NOMO-1 (cell line): ENCODE measurements at regions not wholly inside any gene's neighbourhood (a gene's known extent, or its start where the extent isn't known, plus 50 kb on each side); places are given as distances from the start of the nearest gene placed in this dataset.
"Not testable (repeated sequence)": the region's sequence is repeated elsewhere in the genome, so short reads cannot be mapped to it uniquely, and the experiment has no call there.

ENCODE experiments used
- DNase-seq, 2 experiments: peaks; one replicate each; lab custom pipeline; 2025; ENCODE audit not compliant: unreplicated experiment in 2 of 2; lab: John Stamatoyannopoulos, UW

DNA sequence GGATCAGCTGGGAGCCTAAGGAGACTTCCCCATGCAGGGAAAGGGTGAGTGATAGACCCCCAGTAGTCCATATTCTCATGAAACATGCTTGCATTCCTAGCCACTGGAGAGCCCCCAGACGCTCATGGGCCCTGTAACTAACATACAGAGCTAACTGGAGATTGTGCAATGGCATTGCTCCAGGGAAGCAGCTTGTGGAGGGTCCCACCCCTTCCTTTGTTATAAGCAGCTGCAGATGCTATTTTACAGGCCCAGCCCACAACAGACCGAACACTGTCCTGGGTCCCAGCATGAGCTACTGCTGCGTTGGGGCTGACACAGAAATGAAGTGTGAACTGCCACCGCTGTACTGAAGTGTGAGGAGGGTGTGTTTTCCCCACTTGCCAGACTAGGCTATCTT lies 1465.7 kb upstream of the DIAPH2 start:
- no peak for DNase-seq

DNA sequence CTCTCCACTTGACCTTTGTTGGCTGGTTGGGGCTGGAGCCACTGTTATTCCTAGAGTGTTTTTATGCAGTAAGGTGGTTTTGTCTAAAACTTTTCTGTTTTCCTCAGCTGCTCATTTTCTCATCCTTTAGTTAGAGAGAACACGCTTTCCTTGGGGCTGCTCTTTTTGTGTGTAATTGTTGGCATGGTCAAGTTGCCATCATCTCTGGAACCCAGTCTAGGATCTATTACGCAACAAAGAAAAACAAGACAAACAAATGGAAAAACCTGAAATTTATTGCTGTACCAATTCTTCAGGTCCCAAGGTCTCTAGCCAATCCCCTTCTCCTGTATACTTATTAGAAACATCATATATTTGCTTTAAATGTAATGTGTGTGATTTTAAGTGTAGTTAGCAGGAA lies 1436.3 kb upstream of the DIAPH2 start:
- no peak for DNase-seq

DNA sequence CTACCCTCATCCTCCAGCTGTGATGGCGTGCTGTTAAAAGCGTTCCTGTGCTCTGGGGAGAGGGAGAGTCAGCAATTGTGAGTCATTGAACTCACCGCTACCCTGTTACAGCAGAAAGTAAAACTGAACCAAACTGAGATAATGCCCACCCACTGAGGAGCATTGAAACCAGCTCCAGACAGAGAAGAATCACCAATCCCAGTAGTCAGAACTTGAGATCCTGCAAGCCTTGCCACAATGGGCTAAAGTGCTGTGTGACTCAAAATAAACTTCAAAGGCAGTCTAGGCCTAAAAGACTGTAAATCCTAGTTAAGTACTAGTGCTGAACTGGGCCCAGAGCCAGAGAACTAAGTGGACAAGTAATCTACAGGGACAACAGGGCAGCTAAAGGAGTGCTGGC lies 1394.2 kb upstream of the DIAPH2 start:
- DNase-seq, result no peak

DNA sequence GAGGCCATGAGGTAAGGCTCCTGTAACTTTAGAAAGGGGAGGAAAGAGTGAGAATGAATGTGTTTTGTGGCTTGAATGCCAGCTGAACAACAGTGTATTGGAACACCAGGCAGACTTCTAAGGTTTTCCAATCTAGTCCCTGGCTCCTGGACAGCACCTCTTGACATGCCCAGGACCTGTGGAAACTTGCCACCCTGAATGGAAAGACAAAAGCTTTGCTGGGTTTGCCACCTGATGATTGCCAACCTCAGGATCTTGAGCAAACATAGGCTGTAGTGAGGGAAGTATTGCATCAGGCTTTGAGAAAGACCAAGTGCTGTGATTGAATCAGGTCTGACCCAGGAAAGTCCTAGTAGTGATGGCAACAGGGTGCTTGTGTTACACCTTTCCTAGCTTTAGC lies 1393.1 kb upstream of the DIAPH2 start:
- no peak for DNase-seq

DNA sequence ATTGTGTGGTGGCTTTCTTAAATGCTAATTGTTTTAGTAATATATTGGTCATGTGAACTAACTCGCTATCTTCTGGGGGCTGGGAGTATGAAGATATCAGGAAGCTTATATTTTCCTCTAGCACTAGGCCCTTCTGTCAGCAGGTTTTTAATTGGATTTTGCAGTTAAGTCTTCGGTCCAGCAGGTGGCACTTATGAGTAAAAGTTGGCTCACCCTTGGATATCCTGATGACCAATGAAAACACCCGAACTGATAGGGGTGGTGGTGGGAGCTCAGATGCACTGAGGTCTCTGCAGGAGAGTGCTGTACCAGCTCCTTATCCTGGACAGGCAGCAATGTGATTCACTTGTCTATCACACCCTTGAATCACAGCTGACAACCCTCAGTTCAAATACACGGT lies 1365.8 kb upstream of the DIAPH2 start:
- DNase-seq, result no peak

DNA sequence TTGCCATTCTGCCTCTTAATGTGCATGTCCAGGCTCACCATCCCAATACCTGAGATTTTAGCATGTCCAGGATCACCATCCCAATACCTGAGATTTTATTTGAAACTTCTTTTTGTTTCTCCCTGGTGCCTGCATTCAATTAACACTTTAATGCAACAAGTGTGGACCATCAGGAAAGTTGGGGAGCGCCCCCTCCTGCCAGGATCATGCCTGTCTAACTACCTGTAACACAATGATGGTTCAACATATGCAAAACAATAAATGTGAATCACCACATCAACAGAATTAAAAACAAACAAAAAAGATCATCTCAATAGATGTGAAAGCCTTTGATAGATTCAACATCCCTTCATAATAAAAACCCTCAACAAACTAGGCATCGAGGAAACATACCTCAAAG lies 1359.5 kb upstream of the DIAPH2 start:
- DNase-seq, result no peak

DNA sequence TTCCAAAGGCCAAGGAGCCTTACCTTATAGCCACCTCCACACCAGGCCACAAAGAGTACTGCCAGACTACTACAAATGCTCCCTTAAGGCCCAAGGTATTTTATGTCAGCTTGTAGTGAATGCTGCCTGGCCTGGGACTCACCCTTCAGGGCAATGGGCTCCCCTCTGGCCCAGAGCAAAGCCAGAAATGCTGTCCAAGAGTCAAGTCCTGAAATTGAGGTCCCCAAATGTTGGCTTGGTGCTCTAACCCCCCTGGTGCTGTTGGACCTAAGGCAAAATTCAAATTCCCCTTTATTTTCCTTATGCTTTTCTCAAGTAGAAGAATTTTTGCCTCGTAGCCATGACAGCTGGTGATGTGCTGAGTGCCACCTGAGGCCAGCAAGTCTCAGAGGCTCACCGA lies 1354.3 kb upstream of the DIAPH2 start:
- no peak for DNase-seq

DNA sequence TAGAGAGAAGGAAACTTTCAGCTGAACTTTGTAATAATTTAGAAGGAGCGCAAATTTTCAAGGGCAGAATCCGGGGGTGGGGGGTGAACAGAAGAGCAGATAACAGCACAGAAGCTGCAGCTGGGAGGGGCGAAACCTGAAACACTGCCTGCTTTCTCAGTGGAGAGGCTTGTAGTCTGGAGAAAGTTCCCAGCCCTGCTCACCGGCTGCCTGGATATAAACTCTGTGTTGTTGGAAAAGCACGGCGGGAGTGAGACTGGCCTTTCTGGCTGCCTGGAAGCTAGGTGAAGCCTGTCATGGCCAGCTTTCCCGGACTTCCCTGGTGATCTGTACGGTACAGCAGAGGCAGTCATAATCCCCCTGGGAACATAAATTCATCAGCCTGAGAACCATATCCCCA lies 1352.1 kb upstream of the DIAPH2 start:
- DNase-seq, result no peak

DNA sequence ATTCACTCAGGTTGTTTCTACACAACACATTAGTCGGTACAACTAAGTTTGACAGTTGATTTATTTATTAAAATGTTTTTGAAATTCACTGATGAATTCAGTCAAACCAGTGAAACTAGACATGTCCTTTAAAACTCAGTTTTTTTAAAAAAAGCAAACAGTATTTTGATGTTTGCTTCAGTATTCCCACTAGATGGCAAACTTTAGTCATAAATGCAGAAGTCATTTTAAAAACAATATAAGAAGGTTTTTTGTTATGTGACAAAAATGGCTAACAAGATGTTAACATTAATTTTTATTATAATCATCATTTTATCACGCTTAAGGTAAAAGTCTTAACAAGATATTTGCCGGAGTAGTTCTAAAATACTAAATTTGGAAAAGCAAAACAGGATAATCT lies 1337.8 kb upstream of the DIAPH2 start:
- DNase-seq, result peak in 1 of 2 experiments; percentile 4

DNA sequence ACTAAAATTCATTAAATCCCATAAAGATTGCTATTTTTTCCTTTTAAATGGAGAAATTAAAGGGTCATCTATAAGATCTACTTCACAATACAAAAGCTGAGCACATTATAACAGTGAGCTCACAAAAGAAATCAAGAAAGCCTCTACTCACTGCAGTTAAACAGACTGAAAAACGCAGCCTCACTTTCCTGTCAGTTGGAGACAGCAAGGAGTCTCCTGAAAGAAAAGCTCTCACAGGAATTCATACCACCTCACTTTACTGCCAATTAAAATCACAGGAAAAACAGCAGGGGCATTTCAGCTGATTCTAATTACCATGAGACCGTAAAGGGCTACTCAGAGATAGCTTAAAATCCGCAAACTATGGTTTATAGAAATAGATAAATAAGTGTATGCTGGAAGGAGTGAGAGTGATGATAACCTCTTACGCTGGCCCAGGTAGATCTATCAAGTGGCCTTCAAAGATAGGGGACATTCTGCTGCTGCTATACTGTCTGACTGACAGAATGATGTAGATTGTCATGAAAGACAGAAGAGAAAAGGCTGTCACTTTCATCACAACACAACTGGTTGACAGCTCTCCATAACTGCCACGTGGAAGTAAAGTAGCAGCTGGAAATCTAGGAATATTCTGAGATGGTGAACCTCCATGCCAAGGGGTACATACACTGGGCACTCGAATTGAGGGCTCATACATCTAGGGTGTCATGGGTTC lies 1333.7 kb upstream of the DIAPH2 start:
- no peak for DNase-seq

DNA sequence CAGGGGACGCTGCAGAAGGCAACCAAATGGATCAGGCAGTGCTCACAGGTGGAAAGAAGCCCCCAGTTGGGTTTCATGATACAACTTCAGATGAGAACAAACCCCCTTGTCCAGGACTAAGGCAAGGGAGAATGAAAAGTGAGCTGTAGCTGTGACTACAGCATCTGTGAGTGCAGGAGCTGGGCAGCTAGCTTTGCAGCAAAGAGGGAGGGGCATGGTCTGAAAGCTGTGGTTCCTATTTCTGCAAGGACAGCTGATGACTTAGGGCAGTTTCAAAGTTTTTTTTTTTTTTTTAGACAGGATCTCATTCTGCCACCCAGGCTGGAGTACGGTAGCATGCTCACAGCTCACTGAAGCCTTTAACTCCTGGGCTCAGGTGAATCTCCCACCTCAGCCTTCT lies 1317.4 kb upstream of the DIAPH2 start:
- DNase-seq, result no peak

DNA sequence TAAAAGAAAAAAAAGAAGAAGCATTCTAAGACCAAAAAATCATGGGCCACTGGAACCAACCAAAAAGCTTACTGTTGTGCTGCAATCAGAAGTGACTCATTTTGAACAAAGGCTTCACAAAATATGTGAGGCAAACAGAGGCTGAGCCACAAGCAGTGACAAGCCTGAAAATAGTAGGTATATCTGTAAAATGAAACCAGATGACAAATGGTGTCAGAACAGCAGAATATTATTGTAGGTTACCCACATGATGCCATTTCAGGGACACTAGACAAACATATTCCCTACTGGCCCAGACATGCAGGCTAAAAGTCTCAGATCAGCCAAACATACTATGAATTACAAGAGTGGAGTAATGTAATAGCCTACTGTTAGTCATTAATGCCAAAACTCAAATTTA lies 1301.8 kb upstream of the DIAPH2 start:
- no peak for DNase-seq

DNA sequence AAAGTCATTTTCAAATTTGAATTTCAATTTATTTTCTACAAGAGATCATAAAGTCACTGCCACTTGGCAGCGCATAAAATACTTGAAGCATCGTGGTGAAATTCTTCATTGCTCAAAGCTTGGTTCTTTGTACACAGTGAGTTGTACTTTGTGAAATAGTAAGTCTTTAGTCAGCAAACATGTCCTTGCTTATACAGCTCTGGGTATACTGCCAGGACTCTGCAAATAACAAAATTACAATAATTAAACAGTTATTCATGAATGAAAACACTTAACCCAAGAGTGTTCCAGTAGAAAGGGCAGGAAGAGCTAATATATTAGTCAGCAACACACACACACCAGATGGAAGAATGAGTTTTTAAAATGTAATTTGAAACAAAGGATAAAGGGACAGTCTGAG lies 1300.9 kb upstream of the DIAPH2 start:
- no peak for DNase-seq

DNA sequence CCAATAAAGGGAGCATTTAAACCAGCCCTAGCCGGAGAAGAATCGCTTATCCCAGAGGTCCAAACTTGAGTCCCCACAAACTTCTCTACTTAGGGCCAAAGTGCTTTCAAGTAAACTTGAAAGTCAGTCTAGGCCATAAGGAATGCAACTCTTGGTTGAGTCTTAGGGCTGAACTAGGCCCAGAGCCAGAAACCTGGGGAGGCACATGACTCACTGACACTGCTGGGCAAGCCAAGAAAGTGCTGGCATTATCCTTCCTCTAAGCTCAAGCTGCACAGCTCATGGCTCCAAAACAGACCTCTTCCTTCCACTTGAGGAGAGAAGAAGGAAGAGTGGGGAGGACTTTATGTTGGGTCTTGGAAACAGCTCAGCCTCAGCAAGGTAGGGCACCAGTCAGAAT lies 1257.3 kb upstream of the DIAPH2 start:
- no peak for DNase-seq

DNA sequence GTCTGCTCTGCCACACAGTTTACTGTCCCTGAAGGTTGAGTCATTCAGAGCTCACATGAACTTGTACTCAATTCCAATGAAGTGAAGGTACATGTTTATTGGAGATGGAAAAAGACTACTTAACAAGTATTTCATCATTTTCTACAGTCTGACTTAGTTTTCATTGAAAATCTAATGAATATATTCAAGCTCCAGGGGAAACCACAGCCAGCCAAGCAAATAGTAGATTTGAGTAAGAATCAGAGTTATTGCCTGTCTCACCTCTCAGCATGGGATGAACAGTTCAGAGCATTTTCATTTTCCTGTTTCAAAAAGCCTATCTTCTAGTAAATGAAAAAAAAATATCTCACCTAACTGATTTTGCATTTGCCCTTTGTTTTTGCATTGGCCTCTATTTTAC lies 1249.4 kb upstream of the DIAPH2 start:
- no peak for DNase-seq

DNA sequence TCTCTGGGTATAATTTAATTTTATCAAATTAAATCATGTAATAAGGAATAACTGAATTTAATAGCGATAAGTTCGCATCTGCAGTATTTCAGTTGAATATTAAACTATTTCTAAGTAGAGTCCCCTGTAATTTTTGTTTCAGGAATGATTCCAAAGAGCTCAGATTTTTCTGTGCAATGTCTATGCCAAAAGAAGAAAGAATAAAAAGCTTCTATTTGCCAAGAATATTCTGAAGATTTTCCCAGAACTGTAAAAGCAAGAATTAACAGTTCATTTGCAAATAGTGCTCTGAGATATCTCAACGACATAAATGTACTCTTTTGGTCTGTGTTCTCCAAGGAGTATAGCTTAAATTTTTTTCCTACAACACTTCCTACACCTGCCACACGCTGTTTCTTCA lies 1242.8 kb upstream of the DIAPH2 start:
- DNase-seq, result no peak

DNA sequence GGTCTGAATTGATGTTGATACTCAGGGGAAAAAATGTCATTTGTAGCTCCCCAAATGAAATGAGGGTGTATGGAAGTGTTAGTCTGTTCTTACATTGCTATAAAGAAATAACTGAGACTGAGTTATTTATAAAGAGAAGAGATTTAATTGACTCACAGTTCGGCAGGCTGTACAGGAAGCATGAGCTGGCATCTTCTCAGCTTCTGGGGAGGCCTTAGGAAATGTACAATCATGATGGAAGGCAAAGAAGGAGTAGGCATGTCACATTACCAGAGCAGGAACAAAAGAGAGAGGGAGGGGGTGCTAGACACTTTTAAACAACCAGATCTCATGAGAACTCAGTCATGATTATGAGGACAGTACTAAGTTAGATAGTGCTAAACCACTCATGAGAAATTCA lies 1199.9 kb upstream of the DIAPH2 start:
- no peak for DNase-seq

DNA sequence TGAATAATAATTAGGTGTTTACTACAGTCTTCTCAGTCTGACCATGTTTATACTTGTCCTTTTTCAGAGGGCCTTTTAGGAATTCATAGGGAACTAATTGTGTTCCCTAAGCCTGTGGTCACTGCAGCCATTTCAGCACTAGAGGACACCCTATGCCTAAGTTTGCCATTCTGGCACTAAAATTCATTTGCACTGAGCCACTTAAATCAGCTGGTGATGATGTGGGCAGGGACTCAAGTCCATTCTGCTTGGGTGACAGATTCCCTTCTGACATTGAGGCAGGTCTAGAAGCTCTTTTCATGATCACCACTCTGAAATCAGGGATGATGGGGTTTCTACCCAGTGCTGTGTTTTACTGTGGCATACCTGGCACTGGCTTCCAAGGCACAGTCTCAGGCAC lies 1178.9 kb upstream of the DIAPH2 start:
- no peak for DNase-seq

DNA sequence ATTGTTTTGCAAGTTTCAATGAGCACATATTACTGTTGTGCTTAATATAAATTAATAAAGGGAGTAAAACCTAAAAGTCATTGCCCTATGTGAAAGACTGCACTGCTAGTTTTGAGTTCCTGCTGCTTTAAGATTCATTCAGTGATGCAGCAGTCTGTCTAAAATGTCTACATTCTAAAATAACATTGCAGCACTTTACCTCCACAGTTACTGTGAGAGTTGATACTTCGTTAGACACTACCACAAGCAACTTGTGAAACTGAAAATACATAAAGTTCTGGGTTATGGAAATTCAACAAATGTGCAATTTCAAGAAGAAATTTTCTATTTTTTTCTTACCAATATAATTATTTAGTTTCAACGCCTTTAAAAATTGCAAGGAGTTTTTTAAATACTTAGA lies 1175.2 kb upstream of the DIAPH2 start:
- no peak for DNase-seq

DNA sequence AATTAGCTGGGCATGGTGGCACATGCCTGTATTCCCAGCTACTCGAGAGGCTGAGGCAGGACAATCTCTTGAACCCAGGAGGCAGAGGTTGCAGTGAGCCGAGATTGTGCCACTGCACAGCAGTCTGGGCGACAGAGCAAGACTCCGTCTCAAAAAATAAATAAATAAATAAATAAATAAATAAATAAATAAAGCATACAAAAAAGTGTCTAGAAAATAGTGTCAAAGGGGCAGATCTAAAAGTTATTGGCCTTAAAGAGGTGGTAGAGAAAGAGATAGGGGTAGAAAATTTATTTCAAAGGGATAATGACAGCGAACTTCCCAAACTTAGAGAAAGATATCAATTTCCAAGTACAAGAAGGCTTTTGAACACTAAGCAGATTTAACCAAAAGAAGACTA lies 1160.6 kb upstream of the DIAPH2 start:
- DNase-seq, result not testable (repeated sequence)

DNA sequence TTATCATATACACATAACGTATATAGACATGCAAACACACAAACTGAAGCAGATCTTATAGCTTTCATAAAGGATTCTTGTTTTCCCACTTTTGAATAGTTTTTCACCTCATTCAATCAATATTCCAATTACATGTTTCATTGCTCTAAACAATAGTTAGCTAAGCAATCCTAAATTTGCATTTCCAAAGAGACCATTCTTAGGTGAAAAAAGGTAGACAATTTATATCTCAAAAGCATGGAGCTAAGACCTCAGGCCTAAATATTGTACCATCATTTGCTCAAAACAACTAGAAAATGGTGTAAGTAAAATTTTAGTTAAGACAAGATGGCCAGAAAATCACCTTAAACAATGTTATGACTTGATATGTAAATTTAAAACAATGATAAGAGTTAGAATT lies 1148.5 kb upstream of the DIAPH2 start:
- DNase-seq, result no peak

DNA sequence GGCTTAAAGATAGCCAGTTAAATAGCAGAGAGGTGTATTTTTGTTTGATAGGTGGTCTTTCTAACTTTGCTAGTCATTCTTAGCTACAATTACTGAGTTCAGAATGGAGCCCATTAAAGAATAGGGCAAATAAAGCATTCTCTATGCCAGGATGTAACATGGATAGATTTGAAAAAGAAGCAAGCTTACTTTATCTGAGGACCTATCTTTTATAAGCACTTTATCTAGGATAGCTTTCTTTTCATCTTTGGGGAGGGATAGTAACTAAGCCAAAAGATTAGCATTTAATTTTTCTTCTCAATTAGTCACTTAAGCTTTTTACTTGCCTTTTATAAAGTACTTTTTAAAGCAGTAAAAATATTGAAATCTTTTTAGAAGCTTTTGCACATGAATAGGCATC lies 1148.0 kb upstream of the DIAPH2 start:
- no peak for DNase-seq

DNA sequence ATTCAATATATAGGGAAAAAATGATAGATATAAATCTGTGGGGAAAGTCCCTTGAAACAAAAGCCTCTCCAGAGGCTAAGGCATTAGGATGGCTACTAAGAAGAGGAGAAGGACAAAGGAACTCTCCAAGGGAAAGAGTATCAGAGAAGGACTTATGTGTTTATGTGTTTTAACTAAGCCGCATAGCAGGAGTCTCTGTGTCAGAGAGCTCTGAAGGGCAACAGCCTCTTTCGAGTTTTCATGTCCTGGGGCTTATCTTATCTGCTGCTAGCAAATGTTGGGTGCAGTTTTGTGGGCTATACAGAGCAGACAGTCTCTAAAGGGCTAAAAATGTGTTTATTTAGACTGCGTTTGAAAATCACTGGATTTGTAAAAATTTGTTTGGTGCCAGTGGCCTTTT lies 1145.6 kb upstream of the DIAPH2 start:
- no peak for DNase-seq
